ENCODE measurements at regions not wholly inside any gene's neighbourhood (a gene's known extent, or its start where the extent isn't known, plus 50 kb on each side); places are given as distances from the start of the nearest gene placed in this dataset.
A peak's percentile ranks its signal among the peaks of the same experiment; 100 is the strongest.
"Not testable (repeated sequence)": the region's sequence is repeated elsewhere in the genome, so short reads cannot be mapped to it uniquely, and the experiment has no call there.

- not testable (repeated sequence) for H3K4me3 ChIP-seq (ENCODE audit: low read depth, low read length)
- peak; percentile 6 for DNase-seq (ENCODE audit: low read depth)
These were observed 84.7 kb downstream of the METTL2B start for GRCh38 chr7:128561116-128561722.

GRCh38 chr7:128562795-128563194 lies 86.2 kb downstream of the METTL2B start:
- not testable (repeated sequence) for H3K4me3 ChIP-seq (ENCODE audit: low read depth, low read length); DNase-seq (ENCODE audit: low read depth)

GRCh38 chr7:128564123-128564700 lies 87.7 kb downstream of the METTL2B start:
- H3K4me3 ChIP-seq (ENCODE audit: low read depth, low read length); DNase-seq (ENCODE audit: low read depth): not testable (repeated sequence)

- DNase-seq (ENCODE audit: low read depth); H3K4me3 ChIP-seq (ENCODE audit: low read depth, low read length): not testable (repeated sequence)
These were observed 88.7 kb downstream of the METTL2B start for GRCh38 chr7:128564932-128565864.

GRCh38 chr7:128575277-128575676 lies 96.8 kb upstream of the GARIN1A start:
- H3K4me3 ChIP-seq (ENCODE audit: low read depth, low read length); DNase-seq (ENCODE audit: low read depth): not testable (repeated sequence)

- H3K4me3 ChIP-seq (ENCODE audit: low read depth, low read length); DNase-seq (ENCODE audit: low read depth): not testable (repeated sequence)
These were observed 95.1 kb upstream of the GARIN1A start for GRCh38 chr7:128576953-128577352.

- H3K4me3 ChIP-seq (ENCODE audit: low read depth, low read length); DNase-seq (ENCODE audit: low read depth): not testable (repeated sequence)
These were observed 92.2 kb upstream of the GARIN1A start for GRCh38 chr7:128579843-128580242.

- not testable (repeated sequence) for DNase-seq (ENCODE audit: low read depth); H3K4me3 ChIP-seq (ENCODE audit: low read depth, low read length)
These were observed 91.0 kb upstream of the GARIN1A start for GRCh38 chr7:128581100-128581499.

- not testable (repeated sequence) for DNase-seq (ENCODE audit: low read depth)
These were observed 90.1 kb upstream of the GARIN1A start for GRCh38 chr7:128581825-128582561.

GRCh38 chr7:128586715-128587114 lies 85.4 kb upstream of the GARIN1A start:
- DNase-seq (ENCODE audit: low read depth), result not testable (repeated sequence)

More at GRCh38 chr7:128581825-128582561, 90.1 kb upstream of the GARIN1A start:
- not testable (repeated sequence) for H3K4me3 ChIP-seq (ENCODE audit: low read depth, low read length)

GRCh38 chr7:128591705-128592104 lies 80.4 kb upstream of the GARIN1A start:
- H3K4me3 ChIP-seq (ENCODE audit: low read depth, low read length), result no peak overlapping the region
- no peak for TF ChIP-seq CTCF (conservative IDR thresholded peaks at IDR 0.05; ENCODE audit: low read depth, low read length)
- DNase-seq (ENCODE audit: low read depth), result no peak

More at GRCh38 chr7:128586715-128587114, 85.4 kb upstream of the GARIN1A start:
- H3K4me3 ChIP-seq (ENCODE audit: low read depth, low read length), result not testable (repeated sequence)

GRCh38 chr7:128592209-128592608 lies 79.9 kb upstream of the GARIN1A start:
- not testable (repeated sequence) for H3K4me3 ChIP-seq (ENCODE audit: low read depth, low read length); DNase-seq (ENCODE audit: low read depth)

- DNase-seq (ENCODE audit: low read depth), result not testable (repeated sequence)
These were observed 78.0 kb upstream of the GARIN1A start for GRCh38 chr7:128594061-128594460.

GRCh38 chr7:128596336-128597128 lies 75.6 kb upstream of the GARIN1A start:
- not testable (repeated sequence) for H3K4me3 ChIP-seq (ENCODE audit: low read depth, low read length); DNase-seq (ENCODE audit: low read depth)

More at GRCh38 chr7:128594061-128594460, 78.0 kb upstream of the GARIN1A start:
- not testable (repeated sequence) for H3K4me3 ChIP-seq (ENCODE audit: low read depth, low read length)

GRCh38 chr7:128598946-128599345 lies 73.1 kb upstream of the GARIN1A start:
- DNase-seq (ENCODE audit: low read depth); H3K4me3 ChIP-seq (ENCODE audit: low read depth, low read length): not testable (repeated sequence)
